Naive thymus-derived CD4-positive, alpha-beta T cell (primary cell): ENCODE measurements at regions not wholly inside any gene's neighbourhood (a gene's known extent, or its start where the extent isn't known, plus 50 kb on each side); places are given as distances from the start of the nearest gene placed in this dataset.

Source experiments
- ATAC-seq: fragments of 150-1000 bp; cut with Tn5 transposase; 2 replicates; pipeline ENCODE4 v1.10.0; 2021; ENCODE audit warnings: mild to moderate bottlenecking, moderate library complexity
- CTCF ChIA-PET: fragments of 350-600 bp; sonication (Branson Sonifier 250); formaldehyde crosslinking; loops from one replicate; lab custom pipeline; 2021; ENCODE audit warnings: antibody characterized with exemption; lab: Charles Lee
- POLR2A ChIA-PET: fragments of 350-600 bp; sonication (Branson Sonifier 250); formaldehyde crosslinking; loops from one replicate; lab custom pipeline; 2021; ENCODE audit warnings: antibody characterized with exemption, inconsistent platforms; lab: Charles Lee
- DNase-seq, 9 donors: peaks; one replicate each; pipeline versions ENCODE4 v3.0.0 to v3.0.0-alpha.2; 2020 to 2022; ENCODE audit warnings: mixed read lengths in 1 of 9
- H3K27ac ChIP-seq: one replicate; pipeline ENCODE4 v1.7.0; 2013; ENCODE audit warnings: mild to moderate bottlenecking, low read depth, low read length, moderate library complexity
- H3K27me3 ChIP-seq, 2 donors: one replicate each; pipeline ENCODE4 v1.7.0; 2013; ENCODE audit warnings: low read length in 2 of 2, mild to moderate bottlenecking in 2 of 2, moderate library complexity in 2 of 2; ENCODE audit not compliant: control insufficient read depth in 2 of 2, insufficient read depth in 2 of 2
- H3K36me3 ChIP-seq, 3 experiments: 1 replicate in 2 of 3; 2 replicates in 1 of 3; pipeline ENCODE4 v1.7.0; 2013; ENCODE audit warnings: low read length in 3 of 3, mild to moderate bottlenecking in 3 of 3, moderate library complexity in 1 of 3; ENCODE audit not compliant: insufficient read depth in 3 of 3, control insufficient read depth in 2 of 3
- H3K4me1 ChIP-seq, 2 donors: one replicate each; pipeline ENCODE4 v1.7.0; 2013; ENCODE audit warnings: low read length in 2 of 2, mild to moderate bottlenecking in 2 of 2, moderate library complexity in 1 of 2; ENCODE audit not compliant: control insufficient read depth in 2 of 2, insufficient read depth in 2 of 2
- H3K4me3 ChIP-seq: 2 replicates; pipeline ENCODE4 v1.7.0; 2013; ENCODE audit warnings: mild to moderate bottlenecking, low read length
- H3K9me3 ChIP-seq, 3 experiments: 1 replicate in 2 of 3; 2 replicates in 1 of 3; pipeline ENCODE4 v1.7.0; 2013; ENCODE audit warnings: low read length in 3 of 3; ENCODE audit not compliant: control insufficient read depth in 2 of 3
- H3K27ac Mint-ChIP-seq, 9 donors: one replicate each; pipeline ENCODE4 v1.8.0; 2020 to 2022; ENCODE audit warnings: mixed read lengths in 9 of 9, mild to moderate bottlenecking in 8 of 9, moderate library complexity in 5 of 9, inconsistent platforms in 2 of 9
- H3K27me3 Mint-ChIP-seq, 5 donors: one replicate each; pipeline ENCODE4 v1.8.0; 2021 to 2022; ENCODE audit warnings: mixed read lengths in 5 of 5, mild to moderate bottlenecking in 1 of 5
- H3K36me3 Mint-ChIP-seq, 5 donors: one replicate each; pipeline ENCODE4 v1.8.0; 2020 to 2022; ENCODE audit warnings: mixed read lengths in 5 of 5, mild to moderate bottlenecking in 3 of 5, inconsistent platforms in 1 of 5
- H3K4me1 Mint-ChIP-seq, 7 donors: one replicate each; pipeline ENCODE4 v1.8.0; 2020 to 2022; ENCODE audit warnings: mixed read lengths in 7 of 7, mild to moderate bottlenecking in 3 of 7, inconsistent platforms in 1 of 7
- H3K4me3 Mint-ChIP-seq, 10 donors: one replicate each; pipeline ENCODE4 v1.8.0; 2020 to 2022; ENCODE audit warnings: mild to moderate bottlenecking in 10 of 10, mixed read lengths in 10 of 10, moderate library complexity in 6 of 10, inconsistent platforms in 2 of 10
- H3K9me3 Mint-ChIP-seq, 11 donors: one replicate each; pipeline ENCODE4 v1.8.0; 2020 to 2022; ENCODE audit warnings: mixed read lengths in 11 of 11, mild to moderate bottlenecking in 4 of 11, inconsistent platforms in 1 of 11, moderate library complexity in 1 of 11
- intact Hi-C, 2 donors: fragments of 100-400 bp; cut with micrococcal nuclease; formaldehyde crosslinking; loops; one replicate each; pipeline ENCODE4 v1.15.1; 2023

GRCh38 chr18:8948471-8949149 lies 153.9 kb upstream of the NDUFV2 start:
- Mint-ChIP-seq H3K36me3 (no peaks in the 10 kb centered on the region), H3K9me3 (peaks cover 0 to 6% (median 0%) of the 10 kb centered on the region in 11 donors), H3K4me3 (no peak overlapping the region), H3K27me3 (peaks cover 0 to 23% (median 14%) of the 10 kb centered on the region in 5 donors), H3K27ac (no peak overlapping the region), H3K4me1 (peaks cover 0 to 10% (median 5%) of the 10 kb centered on the region in 7 donors)
- intact Hi-C loops, result no loop called here
- DNase-seq (no peak), ATAC-seq (no peak)
- ChIA-PET CTCF (no interaction called here), POLR2A (no interaction called here)
- Histone ChIP-seq H3K9me3 (no peaks in the 10 kb centered on the region), H3K27me3 (no peaks in the 10 kb centered on the region), H3K27ac (no peak overlapping the region), H3K4me3 (no peak overlapping the region), H3K36me3 (no peaks in the 10 kb centered on the region), H3K4me1 (no peaks in the 10 kb centered on the region)

GRCh38 chr18:8949206-8949605 lies 153.3 kb upstream of the NDUFV2 start:
- CTCF ChIA-PET, result no interaction called here
- Histone ChIP-seq H3K9me3 (no peaks in the 10 kb centered on the region), H3K36me3 (no peaks in the 10 kb centered on the region), H3K27me3 (no peaks in the 10 kb centered on the region), H3K4me3 (no peak overlapping the region), H3K4me1 (no peaks in the 10 kb centered on the region), H3K27ac (no peak overlapping the region)
- Mint-ChIP-seq H3K9me3 (peaks cover 0 to 6% (median 0%) of the 10 kb centered on the region in 11 donors), H3K36me3 (no peaks in the 10 kb centered on the region), H3K4me3 (no peak overlapping the region), H3K27ac (peak overlapping the region in 1 of 9 donors; percentile 7), H3K4me1 (peaks cover 0 to 10% (median 5%) of the 10 kb centered on the region in 7 donors), H3K27me3 (peaks cover 0 to 23% (median 13%) of the 10 kb centered on the region in 5 donors)
- no peak for DNase-seq
- POLR2A ChIA-PET, result no interaction called here
- no peak for ATAC-seq
- intact Hi-C loops, result no loop called here

GRCh38 chr18:8951491-8951890 lies 151.0 kb upstream of the NDUFV2 start:
- Histone ChIP-seq H3K27me3 (no peaks in the 10 kb centered on the region), H3K4me1 (no peaks in the 10 kb centered on the region), H3K4me3 (no peak overlapping the region), H3K27ac (no peak overlapping the region), H3K36me3 (no peaks in the 10 kb centered on the region), H3K9me3 (no peaks in the 10 kb centered on the region)
- CTCF ChIA-PET, result no interaction called here
- Mint-ChIP-seq H3K4me1 (peaks cover 0 to 10% (median 3%) of the 10 kb centered on the region in 7 donors), H3K27ac (no peak overlapping the region), H3K9me3 (peaks cover 0 to 3% (median 0%) of the 10 kb centered on the region in 11 donors), H3K36me3 (no peaks in the 10 kb centered on the region), H3K27me3 (peaks cover 0 to 14% (median 4%) of the 10 kb centered on the region in 5 donors), H3K4me3 (no peak overlapping the region)
- intact Hi-C loops, result no loop called here
- DNase-seq (peak in 2 of 9 donors; percentile 2 to 9), ATAC-seq (no peak)
- POLR2A ChIA-PET, result no interaction called here

- Mint-ChIP-seq H3K36me3 (no peaks in the 10 kb centered on the region), H3K4me3 (no peak overlapping the region), H3K9me3 (peaks cover 0 to 3% (median 0%) of the 10 kb centered on the region in 11 donors), H3K27me3 (peaks cover 0 to 14% (median 4%) of the 10 kb centered on the region in 5 donors), H3K27ac (no peak overlapping the region), H3K4me1 (peaks cover 0 to 10% (median 3%) of the 10 kb centered on the region in 7 donors)
- Histone ChIP-seq H3K4me3 (no peak overlapping the region), H3K36me3 (no peaks in the 10 kb centered on the region), H3K9me3 (no peaks in the 10 kb centered on the region), H3K4me1 (no peaks in the 10 kb centered on the region), H3K27me3 (no peaks in the 10 kb centered on the region), H3K27ac (no peak overlapping the region)
- ChIA-PET POLR2A (no interaction called here), CTCF (no interaction called here)
- DNase-seq, result no peak
- intact Hi-C loops, result no loop called here
- no peak for ATAC-seq
Observed at GRCh38 chr18:8952174-8952573, 150.3 kb upstream of the NDUFV2 start.

GRCh38 chr18:8952769-8953760 lies 149.4 kb upstream of the NDUFV2 start:
- H3K27me3 Mint-ChIP-seq, result peaks cover 0 to 14% (median 1%) of the 10 kb centered on the region in 5 donors
- no peak overlapping the region for H3K27ac ChIP-seq
- ChIA-PET CTCF (no interaction called here), POLR2A (no interaction called here)
- no peak overlapping the region for H3K4me3 Mint-ChIP-seq
- no peak overlapping the region for H3K4me3 ChIP-seq
- H3K36me3 ChIP-seq, result no peaks in the 10 kb centered on the region
- ATAC-seq (no peak), DNase-seq (no peak)
- H3K4me1 Mint-ChIP-seq, result peaks cover 0 to 10% (median 3%) of the 10 kb centered on the region in 7 donors
- no peaks in the 10 kb centered on the region for H3K4me1 ChIP-seq
- no peaks in the 10 kb centered on the region for H3K36me3 Mint-ChIP-seq
- no peak overlapping the region for H3K27ac Mint-ChIP-seq
- H3K9me3 Mint-ChIP-seq, result peaks cover 0 to 3% (median 0%) of the 10 kb centered on the region in 11 donors
- H3K27me3 ChIP-seq, result peaks cover 0 to 4% of the 10 kb centered on the region in 2 donors
- intact Hi-C loops, result no loop called here
- H3K9me3 ChIP-seq, result no peaks in the 10 kb centered on the region

- Histone ChIP-seq H3K4me3 (no peak overlapping the region), H3K4me1 (no peaks in the 10 kb centered on the region), H3K36me3 (no peaks in the 10 kb centered on the region), H3K27ac (no peak overlapping the region), H3K27me3 (peaks cover 0 to 4% of the 10 kb centered on the region in 2 donors), H3K9me3 (no peaks in the 10 kb centered on the region)
- ATAC-seq (no peak), DNase-seq (no peak)
- intact Hi-C loops, result no loop called here
- H3K27me3 Mint-ChIP-seq, result peaks cover 0 to 10% (median 5%) of the 10 kb centered on the region in 5 donors
- peaks cover 0 to under 1% (median 0%) of the 10 kb centered on the region in 7 donors for H3K4me1 Mint-ChIP-seq
- H3K9me3 Mint-ChIP-seq, result peaks cover 0 to 3% (median 0%) of the 10 kb centered on the region in 11 donors
- H3K27ac Mint-ChIP-seq, result no peak overlapping the region
- CTCF ChIA-PET, result no interaction called here
- POLR2A ChIA-PET, result no interaction called here
- no peaks in the 10 kb centered on the region for H3K36me3 Mint-ChIP-seq
- no peak overlapping the region for H3K4me3 Mint-ChIP-seq
Observed at GRCh38 chr18:8957731-8958130, 144.8 kb upstream of the NDUFV2 start.
